Panc1 (cell line): ENCODE measurements at regions not wholly inside any gene's neighbourhood (a gene's known extent, or its start where the extent isn't known, plus 50 kb on each side); places are given as distances from the start of the nearest gene placed in this dataset.

ENCODE experiments used
- ATAC-seq: fragments of 200-7000 bp; cut with Tn5 transposase; 2 replicates; pipeline ENCODE4 v1.9.1; 2020; ENCODE audit warnings: mild to moderate bottlenecking, moderate library complexity
- BruUV-seq: library from RNA; stranded (reverse); fragments of 400-500 nt; replicated peaks from 2 replicates; lab custom pipeline; 2021; lab: Mats Ljungman, UMichigan
- CTCF ChIA-PET: fragments of 300-600 bp; sonication (Branson Sonifier 250); formaldehyde crosslinking; loops from one replicate; lab custom pipeline; 2022; ENCODE audit warnings: antibody characterized with exemption; lab: Charles Lee
- POLR2A ChIA-PET: fragments of 300-600 bp; sonication (Branson Sonifier 250); formaldehyde crosslinking; loops from one replicate; lab custom pipeline; 2022; ENCODE audit warnings: antibody characterized with exemption; lab: Charles Lee
- DNase-seq: peaks from one replicate; pipeline ENCODE4 v3.0.0-alpha.2; 2010; ENCODE audit warnings: low read depth, low spot score
- H3K27ac ChIP-seq: 2 replicates; pipeline ENCODE4 v1.5.1; 2011; ENCODE audit warnings: mild to moderate bottlenecking, low read length, inconsistent platforms
- H3K27me3 ChIP-seq: fragments of 200-500 bp; sonication (Bioruptor generic); 2 replicates; pipeline ENCODE4 v1.6.0; 2014; ENCODE audit warnings: low read length, inconsistent platforms; ENCODE audit not compliant: control insufficient read depth, insufficient read depth
- H3K36me3 ChIP-seq: fragments of 200-500 bp; sonication (Bioruptor generic); 2 replicates; pipeline ENCODE4 v1.5.1; 2014; ENCODE audit warnings: inconsistent platforms, mild to moderate bottlenecking, low read length, moderate library complexity; ENCODE audit not compliant: control insufficient read depth, insufficient read depth
- H3K4me1 ChIP-seq: 2 replicates; pipeline ENCODE4 v1.5.1; 2011; ENCODE audit warnings: inconsistent platforms, mild to moderate bottlenecking, low read length, moderate library complexity; ENCODE audit not compliant: control insufficient read depth, insufficient read depth
- H3K4me3 ChIP-seq, 2 experiments: 2 replicates each; pipeline ENCODE4 v1.5.1; 2011 to 2012; ENCODE audit warnings: low read depth in 2 of 2, low read length in 2 of 2, mild to moderate bottlenecking in 2 of 2, inconsistent platforms in 1 of 2, moderate library complexity in 1 of 2
- H3K9me3 ChIP-seq: fragments of 200-500 bp; sonication (Bioruptor generic); 2 replicates; pipeline ENCODE4 v1.5.1; 2014; ENCODE audit warnings: low read depth, mild to moderate bottlenecking, inconsistent platforms, low read length, moderate library complexity; ENCODE audit not compliant: control insufficient read depth, insufficient read depth
- CTCF ChIP-seq: fragments of 450-650 bp; IDR thresholded peaks from 2 replicates; pipeline ENCODE4 v1.5.1; 2017; ENCODE audit warnings: mild to moderate bottlenecking
- POLR2AphosphoS5 ChIP-seq: IDR thresholded peaks from 2 replicates; pipeline ENCODE4 v1.6.1; 2012; ENCODE audit warnings: mild to moderate bottlenecking, low read depth, low read length, moderate library complexity
- REST ChIP-seq, 2 experiments: IDR thresholded peaks; 2 replicates each; pipeline ENCODE4 v1.6.1; 2011 to 2012; ENCODE audit warnings: low read depth in 2 of 2, control low read depth in 1 of 2, low read length in 1 of 2, mild to moderate bottlenecking in 1 of 2, moderate library complexity in 1 of 2; ENCODE audit not compliant: insufficient read depth in 1 of 2
- SIN3A ChIP-seq: IDR thresholded peaks from 2 replicates; pipeline ENCODE4 v1.6.1; 2012; ENCODE audit warnings: low read depth, mild to moderate bottlenecking, low read length, moderate library complexity, borderline replicate concordance; ENCODE audit not compliant: insufficient read depth
- TCF7L2 ChIP-seq: IDR thresholded peaks from 2 replicates; pipeline ENCODE4 v1.6.1; 2011; ENCODE audit warnings: mild to moderate bottlenecking, low read depth, low read length, inconsistent platforms
- in situ Hi-C: cut with HindIII; loops from 2 replicates; pipeline ENCODE4 v1.10.0; 2016; ENCODE audit warnings: low sequenced_read_pairs, low pct_unique_long_range_greater_than_20kb
- intact Hi-C: fragments of 100-400 bp; cut with micrococcal nuclease; formaldehyde crosslinking; loops from one replicate; pipeline ENCODE4 v1.10.0; 2022; ENCODE audit not compliant: unreplicated experiment

- no peak for ATAC-seq
- Histone ChIP-seq H3K9me3 (no peaks in the 10 kb centered on the region), H3K36me3 (no peaks in the 10 kb centered on the region), H3K27me3 (no peaks in the 10 kb centered on the region), H3K27ac (no peak overlapping the region), H3K4me3 (no peak overlapping the region), H3K4me1 (no peaks in the 10 kb centered on the region)
- DNase-seq, result no peak
- in situ Hi-C loops, result no loop called here
- CTCF ChIA-PET, result no interaction called here
- no TSS peak for BruUV-seq
- intact Hi-C loops, result no loop called here
- TF ChIP-seq REST (IDR thresholded peaks at IDR 0.05; ENCODE audit: insufficient read depth in 1 of 2, low read depth in 2 of 2, low read length in 1 of 2) (no peak), SIN3A (no peak), TCF7L2 (no peak), POLR2AphosphoS5 (no peak), CTCF (no peak)
- POLR2A ChIA-PET, result no interaction called here
Measured at GRCh38 chr10:123309731-123310130, 155.5 kb downstream of the BUB3 start.

- ATAC-seq (no peak), DNase-seq (no peak)
- intact Hi-C loops (no loop called here), in situ Hi-C loops (no loop called here)
- Histone ChIP-seq H3K27me3 (no peaks in the 10 kb centered on the region), H3K27ac (no peak overlapping the region), H3K4me3 (no peak overlapping the region), H3K9me3 (no peaks in the 10 kb centered on the region), H3K4me1 (no peaks in the 10 kb centered on the region), H3K36me3 (no peaks in the 10 kb centered on the region)
- ChIA-PET CTCF (no interaction called here), POLR2A (no interaction called here)
- BruUV-seq, result no TSS peak
- TF ChIP-seq TCF7L2 (no peak), REST (IDR thresholded peaks at IDR 0.05; ENCODE audit: insufficient read depth in 1 of 2, low read depth in 2 of 2, low read length in 1 of 2) (no peak), POLR2AphosphoS5 (no peak), SIN3A (no peak)
Measured at GRCh38 chr10:123316776-123317175, 162.6 kb downstream of the BUB3 start.
